ENCODE measurements at regions not wholly inside any gene's neighbourhood (a gene's known extent, or its start where the extent isn't known, plus 50 kb on each side); places are given as distances from the start of the nearest gene placed in this dataset.

DNA sequence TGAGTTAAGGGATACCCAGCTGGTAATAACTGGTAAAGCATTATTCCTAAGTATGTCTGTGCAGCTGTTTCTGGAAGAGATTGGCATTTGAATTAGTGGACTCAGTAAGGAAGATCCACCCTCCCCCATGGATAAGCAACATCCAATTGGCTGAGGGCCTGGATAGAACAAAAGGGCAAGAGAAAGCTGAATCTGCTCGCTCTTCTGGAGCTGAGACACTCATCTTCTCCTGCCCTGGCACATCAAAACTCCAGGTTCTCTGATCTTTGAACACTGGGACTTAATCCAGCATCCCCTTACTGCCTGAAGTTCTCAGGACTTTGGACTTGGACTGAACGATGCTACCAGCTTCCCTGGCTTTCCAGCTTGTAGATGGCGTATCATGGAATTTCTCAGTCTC lies 63.1 kb upstream of the CNOT2 start:
- H3K27ac ChIP-seq: no peak overlapping the region
- intact Hi-C loops (cut with DNase I; ENCODE audit: low total_unique reads): no loop called here
- H3K36me3 ChIP-seq: no peaks in the 10 kb centered on the region
- TF ChIP-seq POLR2A (IDR thresholded peaks at IDR 0.05) (no peak), POLR2AphosphoS5 (IDR thresholded peaks at IDR 0.05) (no peak)
- TF ChIP-seq, protein P1, sequence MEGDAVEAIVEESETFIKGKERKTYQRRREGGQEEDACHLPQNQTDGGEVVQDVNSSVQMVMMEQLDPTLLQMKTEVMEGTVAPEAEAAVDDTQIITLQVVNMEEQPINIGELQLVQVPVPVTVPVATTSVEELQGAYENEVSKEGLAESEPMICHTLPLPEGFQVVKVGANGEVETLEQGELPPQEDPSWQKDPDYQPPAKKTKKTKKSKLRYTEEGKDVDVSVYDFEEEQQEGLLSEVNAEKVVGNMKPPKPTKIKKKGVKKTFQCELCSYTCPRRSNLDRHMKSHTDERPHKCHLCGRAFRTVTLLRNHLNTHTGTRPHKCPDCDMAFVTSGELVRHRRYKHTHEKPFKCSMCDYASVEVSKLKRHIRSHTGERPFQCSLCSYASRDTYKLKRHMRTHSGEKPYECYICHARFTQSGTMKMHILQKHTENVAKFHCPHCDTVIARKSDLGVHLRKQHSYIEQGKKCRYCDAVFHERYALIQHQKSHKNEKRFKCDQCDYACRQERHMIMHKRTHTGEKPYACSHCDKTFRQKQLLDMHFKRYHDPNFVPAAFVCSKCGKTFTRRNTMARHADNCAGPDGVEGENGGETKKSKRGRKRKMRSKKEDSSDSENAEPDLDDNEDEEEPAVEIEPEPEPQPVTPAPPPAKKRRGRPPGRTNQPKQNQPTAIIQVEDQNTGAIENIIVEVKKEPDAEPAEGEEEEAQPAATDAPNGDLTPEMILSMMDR (IDR thresholded peaks at IDR 0.05): no peak
- no peak for DNase-seq (ENCODE audit: low spot score in 2 of 2)
- no peak overlapping the region for H3K4me3 ChIP-seq
- no peaks in the 10 kb centered on the region for H3K27me3 ChIP-seq
- no peaks in the 10 kb centered on the region for H3K4me1 ChIP-seq
- H3K9me3 ChIP-seq: no peaks in the 10 kb centered on the region

DNA sequence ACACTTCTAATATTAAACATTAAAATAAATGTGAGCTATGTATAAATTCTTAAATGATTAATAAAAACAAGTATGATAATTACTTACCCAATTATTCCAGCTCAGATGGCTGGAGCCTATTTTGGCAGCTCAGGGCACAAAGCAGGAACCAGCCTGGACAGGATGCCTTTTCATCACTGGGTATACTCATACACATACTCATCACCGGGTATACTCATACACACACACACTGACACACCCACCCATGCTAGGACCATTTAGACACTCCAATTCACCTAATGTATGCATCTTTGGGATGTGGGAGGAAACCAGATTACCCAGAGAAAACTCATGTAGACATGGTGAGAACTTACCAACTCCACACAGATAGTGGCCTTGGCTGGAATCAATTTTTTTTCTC lies 57.9 kb upstream of the CNOT2 start:
- H3K27ac ChIP-seq: no peak overlapping the region
- no peaks in the 10 kb centered on the region for H3K9me3 ChIP-seq
- no peaks in the 10 kb centered on the region for H3K4me1 ChIP-seq
- H3K27me3 ChIP-seq: no peaks in the 10 kb centered on the region
- DNase-seq (ENCODE audit: low spot score in 2 of 2): no peak
- H3K36me3 ChIP-seq: no peaks in the 10 kb centered on the region
- no peak overlapping the region for H3K4me3 ChIP-seq
- intact Hi-C loops (cut with DNase I; ENCODE audit: low total_unique reads): no loop called here
- TF ChIP-seq POLR2AphosphoS5 (IDR thresholded peaks at IDR 0.05) (no peak), POLR2A (IDR thresholded peaks at IDR 0.05) (no peak)
- TF ChIP-seq, protein P1 (IDR thresholded peaks at IDR 0.05): no peak

GRCh38 chr12:70186436-70186835 lies 56.8 kb upstream of the CNOT2 start:
- no peak for DNase-seq (ENCODE audit: low spot score in 2 of 2)
- Histone ChIP-seq H3K4me3 (no peak overlapping the region), H3K9me3 (no peaks in the 10 kb centered on the region), H3K27me3 (no peaks in the 10 kb centered on the region), H3K4me1 (no peaks in the 10 kb centered on the region), H3K36me3 (no peaks in the 10 kb centered on the region), H3K27ac (no peak overlapping the region)
- no peak for TF ChIP-seq POLR2AphosphoS5 (IDR thresholded peaks at IDR 0.05)
- no peak for TF ChIP-seq POLR2A (IDR thresholded peaks at IDR 0.05)
- TF ChIP-seq, protein P1 (IDR thresholded peaks at IDR 0.05): no peak
- intact Hi-C loops (cut with DNase I; ENCODE audit: low total_unique reads): no loop called here

DNA sequence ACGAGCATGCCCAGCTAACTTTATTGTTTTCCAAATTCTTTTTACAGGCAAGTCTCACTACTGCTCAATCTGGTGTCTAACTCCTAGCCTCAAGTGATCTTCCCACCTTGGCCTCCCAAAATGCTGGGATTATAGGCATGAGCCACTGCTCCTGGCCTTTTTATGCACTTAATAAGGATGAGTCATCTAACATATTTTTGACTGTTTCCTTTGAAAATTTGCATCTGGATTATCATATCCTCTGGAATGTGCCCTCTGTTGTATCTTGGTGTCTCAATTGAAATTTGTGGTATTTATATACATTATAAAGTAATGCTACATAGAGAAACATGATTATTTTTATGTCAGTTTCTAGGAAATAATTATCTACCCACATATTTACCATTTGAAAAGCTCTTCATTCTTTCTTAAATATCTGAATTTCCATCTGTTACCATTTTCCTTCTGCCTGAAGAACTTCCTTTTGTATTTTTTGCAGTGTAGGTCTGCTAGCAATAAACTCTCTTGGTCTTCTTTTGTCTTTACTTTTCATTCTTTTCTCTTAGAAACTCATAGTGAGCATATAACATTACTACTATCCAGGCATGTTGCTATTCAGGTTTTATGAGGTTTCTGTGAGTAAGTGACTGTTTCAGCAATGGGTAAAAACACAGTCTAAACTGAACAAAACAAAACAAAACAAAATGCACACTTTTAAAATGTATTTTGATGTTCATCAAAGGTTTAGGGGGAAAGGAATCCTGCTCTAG lies 52.8 kb upstream of the CNOT2 start:
- Histone ChIP-seq H3K4me3 (no peak overlapping the region), H3K36me3 (no peaks in the 10 kb centered on the region), H3K4me1 (no peaks in the 10 kb centered on the region), H3K27ac (no peak overlapping the region), H3K9me3 (no peaks in the 10 kb centered on the region), H3K27me3 (no peaks in the 10 kb centered on the region)
- no peak for DNase-seq (ENCODE audit: low spot score in 2 of 2)
- intact Hi-C loops (cut with DNase I; ENCODE audit: low total_unique reads): no loop called here
- TF ChIP-seq, protein P1 (IDR thresholded peaks at IDR 0.05): no peak
- TF ChIP-seq POLR2AphosphoS5 (IDR thresholded peaks at IDR 0.05): no peak
- TF ChIP-seq POLR2A (IDR thresholded peaks at IDR 0.05): no peak

Data from breast epithelium (tissue), 4 donors.